IMR-90 (cell line): ENCODE measurements at regions not wholly inside any gene's neighbourhood (a gene's known extent, or its start where the extent isn't known, plus 50 kb on each side); places are given as distances from the start of the nearest gene placed in this dataset.

Experiments
- ATAC-seq: fragments of 200-7000 bp; cut with Tn5 transposase; 2 replicates; pipeline ENCODE4 v1.9.1; 2020; ENCODE audit warnings: low read depth, mild to moderate bottlenecking, moderate library complexity
- BruUV-seq: library from RNA; stranded (reverse); fragments of 400-500 nt; replicated peaks from 2 replicates; lab custom pipeline; 2021; lab: Mats Ljungman, UMichigan
- CTCF ChIA-PET: fragments of 300-600 bp; formaldehyde crosslinking; extraction: SDS; loops from one replicate; lab custom pipeline; 2021; ENCODE audit warnings: antibody characterized with exemption; lab: Yijun Ruan, JAX
- POLR2A ChIA-PET: fragments of 300-600 bp; sonication (Branson Sonifier 250); formaldehyde crosslinking; loops from one replicate; lab custom pipeline; 2022; ENCODE audit warnings: antibody characterized with exemption; ENCODE audit not compliant: unreplicated experiment; lab: Charles Lee
- DNase-seq: peaks from one replicate; pipeline ENCODE4 v3.0.0; 2013
- H2AFZ ChIP-seq: replicated peaks from 2 replicates; pipeline ENCODE3; 2013; ENCODE audit warnings: low read length, mild to moderate bottlenecking; ENCODE audit not compliant: poor library complexity
- H2AK5ac ChIP-seq: 2 replicates; pipeline ENCODE4 v1.6.1; 2013; ENCODE audit warnings: low read depth, low read length, inconsistent platforms
- H2AK9ac ChIP-seq: replicated peaks from 2 replicates; pipeline ENCODE3; 2013; ENCODE audit warnings: mild to moderate bottlenecking, low read depth, low read length, moderate library complexity; ENCODE audit not compliant: poor library complexity
- H2BK120ac ChIP-seq: 2 replicates; pipeline ENCODE4 v1.6.1; 2013; ENCODE audit warnings: low read depth, low read length, inconsistent platforms
- H2BK15ac ChIP-seq: 3 replicates; pipeline ENCODE4 v1.6.1; 2013; ENCODE audit warnings: low read depth, low read length, inconsistent platforms
- H2BK20ac ChIP-seq: 2 replicates; pipeline ENCODE4 v1.6.1; 2013; ENCODE audit warnings: low read depth, mild to moderate bottlenecking, inconsistent platforms, low read length, moderate library complexity
- H2BK5ac ChIP-seq: 2 replicates; pipeline ENCODE4 v1.6.1; 2013; ENCODE audit warnings: mild to moderate bottlenecking, low read depth, low read length, inconsistent platforms; ENCODE audit not compliant: poor library complexity, severe bottlenecking
- H3K14ac ChIP-seq: replicated peaks from 2 replicates; pipeline ENCODE4 v1.6.1; 2013; ENCODE audit warnings: low read depth, low read length, inconsistent platforms
- H3K18ac ChIP-seq: 2 replicates; pipeline ENCODE4 v1.6.1; 2013; ENCODE audit warnings: low read depth, low read length, control low read depth
- H3K23ac ChIP-seq: 2 replicates; pipeline ENCODE4 v1.6.1; 2013; ENCODE audit warnings: low read depth, low read length, inconsistent platforms
- H3K27ac ChIP-seq: 2 replicates; pipeline ENCODE4 v1.5.1; 2013; ENCODE audit warnings: mild to moderate bottlenecking, control low read depth, low read length; ENCODE audit not compliant: insufficient read depth
- H3K27me3 ChIP-seq: 2 replicates; pipeline ENCODE4 v1.6.1; 2013; ENCODE audit warnings: low read length; ENCODE audit not compliant: control insufficient read depth, insufficient read depth
- H3K36me3 ChIP-seq: 2 replicates; pipeline ENCODE4 v1.6.1; 2013; ENCODE audit warnings: low read length, mixed read lengths; ENCODE audit not compliant: control insufficient read depth, insufficient read depth
- H3K4ac ChIP-seq: 2 replicates; pipeline ENCODE4 v1.6.1; 2013; ENCODE audit warnings: low read depth, low read length, inconsistent platforms
- H3K4me1 ChIP-seq: 2 replicates; pipeline ENCODE4 v1.6.1; 2013; ENCODE audit warnings: low read length, mixed read lengths; ENCODE audit not compliant: control insufficient read depth, insufficient read depth
- H3K4me2 ChIP-seq: 2 replicates; pipeline ENCODE4 v1.6.1; 2013; ENCODE audit warnings: low read depth, mild to moderate bottlenecking, control low read depth, low read length, moderate library complexity
- H3K4me3 ChIP-seq: 2 replicates; pipeline ENCODE4 v1.5.1; 2013; ENCODE audit warnings: low read depth, mild to moderate bottlenecking, control low read depth, low read length, moderate library complexity; ENCODE audit not compliant: insufficient read depth
- H3K56ac ChIP-seq: 2 replicates; pipeline ENCODE4 v1.6.1; 2013; ENCODE audit warnings: low read length, inconsistent platforms; ENCODE audit not compliant: insufficient read depth; ENCODE audit errors: extremely low read depth
- H3K79me1 ChIP-seq, 2 experiments: 2 replicates each; pipeline ENCODE4 v1.6.1; 2013; ENCODE audit warnings: low read length in 2 of 2, inconsistent platforms in 1 of 2, low read depth in 1 of 2
- H3K9ac ChIP-seq: 2 replicates; pipeline ENCODE4 v1.6.1; 2013; ENCODE audit warnings: low read depth, low read length, control low read depth
- H3K9me1 ChIP-seq: 2 replicates; pipeline ENCODE4 v1.6.1; 2013; ENCODE audit warnings: low read length, inconsistent platforms; ENCODE audit not compliant: insufficient read depth
- H3K9me3 ChIP-seq: 2 replicates; pipeline ENCODE4 v1.6.1; 2013; ENCODE audit warnings: low read length; ENCODE audit not compliant: control insufficient read depth, insufficient read depth
- H4K20me1 ChIP-seq: 2 replicates; pipeline ENCODE4 v1.6.1; 2013; ENCODE audit warnings: low read length, inconsistent platforms; ENCODE audit not compliant: insufficient read depth
- H4K5ac ChIP-seq: 2 replicates; pipeline ENCODE4 v1.6.1; 2013; ENCODE audit warnings: mild to moderate bottlenecking, low read depth, low read length, control low read depth
- H4K8ac ChIP-seq, 2 experiments: 2 replicates each; pipeline ENCODE4 v1.6.1; 2013; ENCODE audit warnings: low read depth in 2 of 2, low read length in 2 of 2, control low read depth in 1 of 2, inconsistent platforms in 1 of 2
- H4K91ac ChIP-seq: 2 replicates; pipeline ENCODE4 v1.6.1; 2013; ENCODE audit warnings: low read depth, low read length, inconsistent platforms; ENCODE audit not compliant: insufficient read depth
- FOS ChIP-seq: fragments of 150-350 bp; IDR thresholded peaks from 2 replicates; pipeline ENCODE4 v1.6.1; 2016; ENCODE audit warnings: low read depth, low read length
- MAFK ChIP-seq: IDR thresholded peaks from 2 replicates; pipeline ENCODE4 v1.6.1; 2012; ENCODE audit warnings: low read depth, low read length, improper control_type of control experiment
- MXI1 ChIP-seq: IDR thresholded peaks from 2 replicates; pipeline ENCODE4 v1.6.1; 2012; ENCODE audit warnings: low read depth, mild to moderate bottlenecking, low read length, moderate library complexity, borderline replicate concordance
- SMC3 ChIP-seq: fragments of 150-350 bp; IDR thresholded peaks from 2 replicates; pipeline ENCODE4 v1.6.1; 2016; ENCODE audit warnings: low read depth, mild to moderate bottlenecking, antibody characterized with exemption, low read length, moderate library complexity
- WGBS, 2 experiments: methylation state at CpG; one replicate each; pipeline versions ENCODE4 v1.1.5 to v1.1.7; 2013; ENCODE audit warnings: missing lambda C conversion rate in 2 of 2; ENCODE audit not compliant: insufficient read length in 1 of 2; ENCODE audit errors: extremely low coverage in 2 of 2; 5-methylcytosine and 5-hydroxymethylcytosine counted together
- dilution Hi-C: fragments of 300-500 bp; cut with HindIII; formaldehyde crosslinking; loops from one replicate; pipeline ENCODE4 v1.14.3; 2018; ENCODE audit warnings: low sequenced_read_pairs; ENCODE audit not compliant: unreplicated experiment
- in situ Hi-C: fragments of 300-500 bp; cut with MboI; formaldehyde crosslinking; loops from 3 replicates; pipeline ENCODE4 v1.14.3; 2019; ENCODE audit warnings: low sequenced_read_pairs, inconsistent platforms, mixed read lengths
- intact Hi-C: fragments of 100-400 bp; cut with micrococcal nuclease; formaldehyde crosslinking; loops from 2 replicates; pipeline ENCODE4 v1.10.0; 2022
- TF ChIP-seq, protein P1 (sequence below): fragments of 150-350 bp; IDR thresholded peaks from 2 replicates; pipeline ENCODE4 v1.6.1; 2016; ENCODE audit warnings: low read depth, mild to moderate bottlenecking, low read length, moderate library complexity, borderline replicate concordance

GRCh38 chr12:123062681-123063486 is 82.4 kb downstream of the ARL6IP4 start:
- peak overlapping the region; percentile 38; the same call in 1 of the 2 replicates for H2AK5ac ChIP-seq
- ChIA-PET POLR2A (interaction anchor here (0.6 kb wide), 1 partner anchor 576 kb away, joined by 5 read pairs; no protein-coding TSS in a partner anchor), CTCF (interaction anchor here (0.6 to 0.8 kb wide), 2 partner anchors 19 to 61 kb away, joined by 3 to 4 read pairs; no protein-coding TSS in a partner anchor)
- no peak overlapping the region for H4K5ac ChIP-seq
- no peak overlapping the region for H2BK20ac ChIP-seq
- H3K9me3 ChIP-seq: no peaks in the 10 kb centered on the region
- no peak overlapping the region for H3K4me3 ChIP-seq
- dilution Hi-C loops (no loop called here), in situ Hi-C loops (no loop called here), intact Hi-C loops (no loop called here)
- no peak overlapping the region for H2BK15ac ChIP-seq
- ATAC-seq (peak; percentile 62), DNase-seq (peak; percentile 69)
- H2AK9ac ChIP-seq: no peak overlapping the region
- H4K20me1 ChIP-seq: peaks cover 28% of the 10 kb centered on the region; the same call in 1 of the 2 replicates
- no peak overlapping the region for H3K18ac ChIP-seq
- no peak overlapping the region for H3K56ac ChIP-seq
- WGBS, 2 experiments: 87% methylated on average over 6 of the region's 9 CpGs; no CpG with 5 or more reads in 1 of the 2 experiments
- peaks cover 4 to 34% of the 10 kb centered on the region in 2 experiments; a peak in 3 of 4 replicates for H3K79me1 ChIP-seq
- H3K23ac ChIP-seq: 0 out of 2 replicates have a peak overlapping the region, but pooled peaks have one; percentile 58
- peaks cover 37% of the 10 kb centered on the region for H3K9me1 ChIP-seq
- H3K14ac ChIP-seq: peak overlapping the region; percentile 57
- no peak overlapping the region for H3K9ac ChIP-seq
- no peak overlapping the region for H4K8ac ChIP-seq
- H3K36me3 ChIP-seq: peaks cover 1% of the 10 kb centered on the region; the same call in 1 of the 2 replicates
- H3K4me2 ChIP-seq: no peak overlapping the region
- peaks cover 21% of the 10 kb centered on the region for H3K4me1 ChIP-seq
- H3K4ac ChIP-seq: peak overlapping the region; percentile 52; the same call in 1 of the 2 replicates
- BruUV-seq: no TSS peak
- no peak overlapping the region for H2BK5ac ChIP-seq
- TF ChIP-seq SMC3 (no peak), FOS (peak; percentile 44; the same call in 1 of the 2 replicates), MXI1 (0 out of 2 replicates have a peak, but pooled peaks have one; percentile 22), MAFK (no peak)
- TF ChIP-seq, protein P1, sequence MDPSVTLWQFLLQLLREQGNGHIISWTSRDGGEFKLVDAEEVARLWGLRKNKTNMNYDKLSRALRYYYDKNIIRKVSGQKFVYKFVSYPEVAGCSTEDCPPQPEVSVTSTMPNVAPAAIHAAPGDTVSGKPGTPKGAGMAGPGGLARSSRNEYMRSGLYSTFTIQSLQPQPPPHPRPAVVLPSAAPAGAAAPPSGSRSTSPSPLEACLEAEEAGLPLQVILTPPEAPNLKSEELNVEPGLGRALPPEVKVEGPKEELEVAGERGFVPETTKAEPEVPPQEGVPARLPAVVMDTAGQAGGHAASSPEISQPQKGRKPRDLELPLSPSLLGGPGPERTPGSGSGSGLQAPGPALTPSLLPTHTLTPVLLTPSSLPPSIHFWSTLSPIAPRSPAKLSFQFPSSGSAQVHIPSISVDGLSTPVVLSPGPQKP: no peak
- peak overlapping the region; percentile 58 for H2AFZ ChIP-seq
- H3K27me3 ChIP-seq: no peaks in the 10 kb centered on the region
- H2BK120ac ChIP-seq: no peak overlapping the region
- H3K27ac ChIP-seq: no peak overlapping the region
- H4K91ac ChIP-seq: no peak overlapping the region
